ENCODE measurements at regions not wholly inside any gene's neighbourhood (a gene's known extent, or its start where the extent isn't known, plus 50 kb on each side); places are given as distances from the start of the nearest gene placed in this dataset.

GRCh38 chr13:44810061-44810840 lies 179.0 kb downstream of the NUFIP1 start:
- no peaks in the 10 kb centered on the region for H3K27me3 ChIP-seq (ENCODE audit: control insufficient read depth in 4 of 4, insufficient read depth in 4 of 4, low read length in 3 of 4)
- H3K4me3 ChIP-seq (ENCODE audit: low read depth in 1 of 3, low read length in 3 of 3) = no peak overlapping the region
- no peak overlapping the region for H3K27ac ChIP-seq (ENCODE audit: low read depth in 1 of 2, low read length in 2 of 2)
- 83% methylated on average over 5 of the region's 5 CpGs for WGBS
- no peaks in the 10 kb centered on the region for H3K4me1 ChIP-seq (ENCODE audit: control insufficient read depth in 4 of 4, insufficient read depth in 4 of 4, low read length in 3 of 4)
- TF ChIP-seq YY1 (IDR thresholded peaks at IDR 0.05) (no peak), RXRA (IDR thresholded peaks at IDR 0.05) (no peak), SP1 (IDR thresholded peaks at IDR 0.05) (no peak), MAX (IDR thresholded peaks at IDR 0.05) (no peak), FOXA2 (IDR thresholded peaks at IDR 0.05) (no peak), RAD21 (IDR thresholded peaks at IDR 0.05) (no peak), NR2F2 (IDR thresholded peaks at IDR 0.05) (no peak), GABPA (IDR thresholded peaks at IDR 0.05 in 1 of 2, conservative IDR thresholded peaks at IDR 0.05 in 1 of 2) (no peak), CTCF (IDR thresholded peaks at IDR 0.05; ENCODE audit: low read depth, low read length, missing input control) (no peak), ATF3 (IDR thresholded peaks at IDR 0.05) (no peak)
- no peaks in the 10 kb centered on the region for H3K9me3 ChIP-seq (ENCODE audit: control insufficient read depth in 4 of 4, low read length in 3 of 4)
- H3K9ac ChIP-seq (ENCODE audit: low read depth in 1 of 2, low read length in 2 of 2) = no peak overlapping the region
- DNase-seq (ENCODE audit: low spot score) = peak; percentile 46
- H3K36me3 ChIP-seq (ENCODE audit: control insufficient read depth in 4 of 4, insufficient read depth in 3 of 4, low read depth in 1 of 4, low read length in 3 of 4) = no peaks in the 10 kb centered on the region

GRCh38 chr13:44809190-44809589 lies 180.1 kb downstream of the NUFIP1 start:
- TF ChIP-seq TAF1 (conservative IDR thresholded peaks at IDR 0.05) (no peak), ZBTB33 (IDR thresholded peaks at IDR 0.05) (no peak), FOXA1 (IDR thresholded peaks at IDR 0.05) (no peak), GABPA (IDR thresholded peaks at IDR 0.05 in 1 of 2, conservative IDR thresholded peaks at IDR 0.05 in 1 of 2) (no peak)
- no peaks in the 10 kb centered on the region for H3K36me3 ChIP-seq (ENCODE audit: control insufficient read depth in 4 of 4, insufficient read depth in 3 of 4, low read depth in 1 of 4, low read length in 3 of 4)
- no peaks in the 10 kb centered on the region for H3K4me1 ChIP-seq (ENCODE audit: control insufficient read depth in 4 of 4, insufficient read depth in 4 of 4, low read length in 3 of 4)
- H3K27ac ChIP-seq (ENCODE audit: low read depth in 1 of 2, low read length in 2 of 2) = no peak overlapping the region
- no peak for DNase-seq (ENCODE audit: low spot score)
- H3K9me3 ChIP-seq (ENCODE audit: control insufficient read depth in 4 of 4, low read length in 3 of 4) = no peaks in the 10 kb centered on the region
- H3K27me3 ChIP-seq (ENCODE audit: control insufficient read depth in 4 of 4, insufficient read depth in 4 of 4, low read length in 3 of 4) = no peaks in the 10 kb centered on the region
- WGBS = 83% methylated on average over 9 of the region's 9 CpGs
- H3K4me3 ChIP-seq (ENCODE audit: low read depth in 1 of 3, low read length in 3 of 3) = no peak overlapping the region
- H3K9ac ChIP-seq (ENCODE audit: low read depth in 1 of 2, low read length in 2 of 2) = no peak overlapping the region

- H3K9me3 ChIP-seq (ENCODE audit: control insufficient read depth in 4 of 4, low read length in 3 of 4) = no peaks in the 10 kb centered on the region
- H3K4me3 ChIP-seq (ENCODE audit: low read depth in 1 of 3, low read length in 3 of 3) = no peak overlapping the region
- WGBS = 59% methylated on average over 1 of the region's 1 CpG
- no peak overlapping the region for H3K9ac ChIP-seq (ENCODE audit: low read depth in 1 of 2, low read length in 2 of 2)
- no peaks in the 10 kb centered on the region for H3K36me3 ChIP-seq (ENCODE audit: control insufficient read depth in 4 of 4, insufficient read depth in 3 of 4, low read depth in 1 of 4, low read length in 3 of 4)
- TF ChIP-seq FOXA2 (IDR thresholded peaks at IDR 0.05) = no peak
- no peak for TF ChIP-seq NR2F2 (IDR thresholded peaks at IDR 0.05)
- TF ChIP-seq GABPA (IDR thresholded peaks at IDR 0.05 in 1 of 2, conservative IDR thresholded peaks at IDR 0.05 in 1 of 2) = no peak
- no peak for TF ChIP-seq RXRA (IDR thresholded peaks at IDR 0.05)
- no peak for TF ChIP-seq HNF4G (IDR thresholded peaks at IDR 0.05)
- no peak for TF ChIP-seq REST (IDR thresholded peaks at IDR 0.05)
- no peak for TF ChIP-seq MAX (IDR thresholded peaks at IDR 0.05)
- no peak for TF ChIP-seq RAD21 (IDR thresholded peaks at IDR 0.05)
- TF ChIP-seq FOXA1 (IDR thresholded peaks at IDR 0.05) = no peak
- H3K4me1 ChIP-seq (ENCODE audit: control insufficient read depth in 4 of 4, insufficient read depth in 4 of 4, low read length in 3 of 4) = no peaks in the 10 kb centered on the region
- H3K27ac ChIP-seq (ENCODE audit: low read depth in 1 of 2, low read length in 2 of 2) = no peak overlapping the region
- no peak for DNase-seq (ENCODE audit: low spot score)
- H3K27me3 ChIP-seq (ENCODE audit: control insufficient read depth in 4 of 4, insufficient read depth in 4 of 4, low read length in 3 of 4) = no peaks in the 10 kb centered on the region
Observed at GRCh38 chr13:44808185-44808584, 181.1 kb downstream of the NUFIP1 start.

Measured in liver (tissue), 8 donors.